Left cardiac atrium (tissue), 4 donors: ENCODE measurements at regions not wholly inside any gene's neighbourhood (a gene's known extent, or its start where the extent isn't known, plus 50 kb on each side); places are given as distances from the start of the nearest gene placed in this dataset.

Source experiments
- ATAC-seq, 2 donors: fragments of 200-7000 bp; cut with Tn5 transposase; one replicate each; pipeline ENCODE4 v1.9.1; 2020; ENCODE audit warnings: mild to moderate bottlenecking in 2 of 2, moderate library complexity in 2 of 2
- DNase-seq: peaks from one replicate; pipeline ENCODE4 v3.0.0-alpha.2; 2020
- intact Hi-C, 2 donors: fragments of 100-400 bp; cut with DNase I; formaldehyde crosslinking; loops; one replicate each; pipeline versions ENCODE4 v1.14.1 to v1.15.1; 2022 to 2023
- donor health status: DM: no; HTN: yes; CAD: no.
- donor health status: DM: no; HTN: yes; CAD: no; lungs with severe emphysema.
- donor health status: DM: yes; HTN: yes; CAD: no.
- donor health status: Dilated cardiomyopathy.

DNA sequence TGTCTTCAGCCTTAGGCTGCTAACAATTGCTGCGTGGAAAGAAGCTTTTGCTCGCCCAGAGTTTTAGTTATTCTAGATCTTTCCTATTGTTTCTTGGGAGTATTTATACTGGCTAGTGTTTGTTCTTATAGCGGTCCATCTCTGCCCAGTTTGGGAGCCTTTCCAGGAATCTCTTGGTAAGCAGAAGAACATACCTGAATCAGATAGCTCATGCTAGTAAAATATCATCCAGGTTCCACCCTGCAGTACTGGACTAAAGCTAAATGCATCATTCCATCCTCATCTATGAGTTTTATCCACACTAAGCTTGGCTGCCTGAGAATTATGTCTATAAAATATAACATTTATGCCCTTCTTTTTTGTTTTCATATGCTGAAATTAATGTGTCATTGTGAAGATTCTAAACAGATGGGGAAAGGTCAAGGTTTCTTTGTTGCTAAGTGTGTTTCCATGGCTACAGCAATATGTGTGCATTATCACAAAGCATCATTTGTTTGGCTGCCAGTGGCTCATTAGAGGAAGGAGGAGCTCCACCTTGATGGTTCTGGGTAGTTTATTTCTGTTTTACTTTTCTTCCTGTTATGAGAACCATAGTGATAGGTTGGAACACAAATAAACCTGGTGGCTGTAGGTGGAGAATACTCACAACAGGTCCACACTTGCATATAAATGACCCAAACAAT, 182.8 kb downstream of the PIK3C3 start:
- intact Hi-C loops: no loop called here
- DNase-seq (no peak), ATAC-seq (no peak)

DNA sequence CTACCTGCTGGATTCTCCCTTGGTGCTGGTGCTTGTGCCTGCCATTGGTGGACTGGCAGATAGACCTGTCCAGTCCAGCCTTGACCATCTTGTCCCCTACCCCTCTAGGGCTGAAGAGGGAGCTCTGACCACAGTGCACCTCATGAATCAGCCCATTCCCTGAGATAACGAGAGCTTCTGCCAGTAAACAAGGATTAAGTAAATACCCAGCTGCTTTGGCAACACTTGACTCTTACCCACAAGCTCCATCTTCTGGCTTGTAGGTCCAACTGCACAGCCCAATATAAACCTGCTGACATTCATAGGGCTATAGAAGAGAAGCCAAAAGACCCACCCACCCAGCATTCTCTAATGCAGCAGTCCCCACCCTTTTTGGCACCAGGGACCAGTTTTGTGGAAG, 186.4 kb downstream of the PIK3C3 start:
- no peak for DNase-seq
- no peak for ATAC-seq
- intact Hi-C loops: no loop called here

DNA sequence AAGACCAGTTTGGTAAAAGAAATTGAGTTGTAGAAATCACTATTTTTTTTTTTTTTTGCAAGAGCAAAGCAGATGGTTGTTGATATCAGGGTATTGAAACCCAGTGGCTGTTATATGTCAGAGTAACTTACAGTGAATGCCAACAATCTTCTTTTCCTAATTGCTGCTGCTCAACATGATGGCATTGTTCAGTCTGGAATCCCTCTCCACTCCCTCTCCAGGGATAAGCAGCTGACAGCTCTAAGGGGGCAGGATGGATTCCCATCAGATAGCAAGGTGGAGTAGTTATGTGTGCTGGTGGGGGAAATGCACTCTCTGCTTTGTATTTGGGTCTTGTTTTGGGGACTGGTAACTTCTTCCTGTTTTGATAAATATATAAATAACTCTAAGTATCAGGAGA, 200.0 kb downstream of the PIK3C3 start:
- DNase-seq (no peak), ATAC-seq (peak; percentile 65 to 96)
- intact Hi-C loops: no loop called here

- DNase-seq (no peak), ATAC-seq (no peak)
- intact Hi-C loops: no loop called here
These were observed 201.2 kb downstream of the PIK3C3 start for GRCh38 chr18:42156281-42156680.

- ATAC-seq (no peak), DNase-seq (no peak)
- intact Hi-C loops: no loop called here
These were observed 202.4 kb downstream of the PIK3C3 start for GRCh38 chr18:42157420-42157819.

DNA sequence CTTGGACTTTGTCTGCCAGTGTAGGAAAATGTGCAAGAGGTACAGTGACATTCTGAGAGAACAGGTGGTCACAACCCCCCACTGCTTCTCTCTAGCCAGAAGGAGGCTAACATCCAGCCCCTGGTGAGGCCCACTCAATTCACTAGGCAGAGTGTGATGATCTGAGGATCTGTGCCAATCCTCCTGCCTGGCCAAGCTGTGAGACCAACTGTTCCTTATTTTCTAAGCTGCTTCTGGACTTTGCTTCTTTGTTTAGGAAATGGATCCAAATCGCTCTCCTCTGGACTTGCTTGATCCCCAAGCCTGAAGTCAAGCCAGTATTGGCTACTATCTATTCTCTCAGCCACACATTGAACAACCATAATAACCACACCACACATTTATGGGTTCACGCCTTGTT, 202.8 kb downstream of the PIK3C3 start:
- ATAC-seq: no peak
- intact Hi-C loops: no loop called here
- DNase-seq: no peak

GRCh38 chr18:42159146-42159545, 204.1 kb downstream of the PIK3C3 start:
- no peak for DNase-seq
- ATAC-seq: no peak
- intact Hi-C loops: no loop called here

GRCh38 chr18:42163321-42163720, 208.3 kb downstream of the PIK3C3 start:
- DNase-seq (no peak), ATAC-seq (no peak)
- intact Hi-C loops: no loop called here

DNA sequence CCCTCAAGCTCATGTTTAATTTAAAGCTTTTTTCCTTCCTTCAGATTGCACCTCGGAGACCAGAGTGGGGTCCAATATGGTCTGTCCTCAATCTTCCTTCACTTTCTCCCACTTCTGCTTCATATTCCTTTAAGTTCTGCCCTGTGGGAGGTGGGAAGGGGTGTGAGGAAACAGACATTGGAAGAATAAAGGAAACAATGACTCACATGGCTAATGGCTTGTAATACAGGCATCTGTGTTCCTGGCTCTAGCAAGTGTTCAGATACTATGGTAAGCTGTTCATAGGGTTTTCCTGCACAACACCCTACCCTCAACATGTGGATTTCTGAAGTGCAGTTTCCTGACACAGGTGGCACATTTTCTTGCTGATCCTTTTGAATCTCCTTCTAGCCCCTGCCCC, 209.5 kb downstream of the PIK3C3 start:
- no peak for DNase-seq
- intact Hi-C loops: no loop called here
- no peak for ATAC-seq

DNA sequence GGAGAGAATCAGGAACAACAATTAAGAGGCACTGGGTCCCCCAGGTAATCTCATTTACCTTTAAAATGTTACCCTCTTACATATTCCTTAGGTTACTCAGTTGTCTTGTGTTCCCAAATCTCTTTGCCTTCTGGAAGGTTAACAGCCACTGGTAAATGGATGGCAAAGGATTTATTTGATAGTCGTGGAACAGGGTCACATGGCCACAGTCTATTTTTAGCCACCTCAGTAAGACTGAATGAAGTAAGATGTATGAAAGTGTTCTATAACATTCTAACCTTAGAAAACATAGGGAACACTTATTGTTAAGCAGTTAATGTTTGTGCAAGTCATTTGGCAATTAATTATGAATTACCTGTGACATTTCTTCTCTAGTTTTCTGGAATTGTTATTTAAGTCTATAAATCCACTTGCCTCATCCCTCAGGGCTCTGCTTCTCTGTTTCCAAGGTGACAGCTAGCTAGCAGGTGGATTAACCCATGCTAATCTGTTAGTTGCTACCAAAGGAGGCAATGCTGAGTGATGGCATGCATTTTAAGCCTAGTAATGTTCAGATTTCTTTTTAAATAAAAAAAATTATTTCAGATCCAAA, 211.0 kb downstream of the PIK3C3 start:
- ATAC-seq (no peak), DNase-seq (no peak)
- intact Hi-C loops: no loop called here

DNA sequence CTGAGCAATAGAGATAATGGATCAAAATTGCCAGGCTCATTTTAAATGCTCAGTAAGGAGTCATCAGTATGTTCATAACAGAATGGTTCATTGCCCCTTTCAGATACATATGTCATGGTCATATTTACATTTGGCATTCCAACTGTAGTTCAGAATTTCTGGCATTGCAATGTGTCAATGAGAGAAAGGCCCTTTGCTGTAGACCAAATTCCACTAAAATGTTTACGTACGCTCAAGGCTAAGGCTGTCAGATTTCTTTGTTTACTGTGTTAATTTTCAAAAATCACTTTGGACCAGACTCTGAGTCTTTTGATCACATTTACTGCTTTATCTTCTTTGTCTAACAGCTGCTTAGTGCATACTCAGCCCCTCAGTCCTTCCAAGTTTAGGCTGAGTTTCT, 213.5 kb downstream of the PIK3C3 start:
- no peak for DNase-seq
- no peak for ATAC-seq
- intact Hi-C loops: no loop called here

DNA sequence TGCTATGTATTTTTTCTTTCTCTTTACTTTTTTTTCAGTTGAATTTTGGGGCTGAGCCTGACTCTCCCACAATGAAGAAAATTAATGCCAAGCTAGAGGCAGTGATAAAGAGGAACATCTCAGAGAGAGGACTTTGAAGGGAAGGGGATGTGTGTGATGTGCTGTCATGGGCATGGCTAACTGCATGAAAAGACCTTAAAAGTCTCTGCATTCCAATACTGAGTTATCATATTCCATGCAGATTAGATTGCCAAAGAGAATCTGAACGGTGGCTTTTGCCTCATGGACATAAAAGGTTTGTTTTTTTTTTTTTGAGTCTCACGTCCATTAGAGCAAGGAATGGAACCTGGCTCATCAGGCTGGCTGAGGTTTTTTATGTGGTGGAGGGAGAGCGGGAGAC, 213.9 kb downstream of the PIK3C3 start:
- DNase-seq (no peak), ATAC-seq (no peak)
- intact Hi-C loops: no loop called here

DNA sequence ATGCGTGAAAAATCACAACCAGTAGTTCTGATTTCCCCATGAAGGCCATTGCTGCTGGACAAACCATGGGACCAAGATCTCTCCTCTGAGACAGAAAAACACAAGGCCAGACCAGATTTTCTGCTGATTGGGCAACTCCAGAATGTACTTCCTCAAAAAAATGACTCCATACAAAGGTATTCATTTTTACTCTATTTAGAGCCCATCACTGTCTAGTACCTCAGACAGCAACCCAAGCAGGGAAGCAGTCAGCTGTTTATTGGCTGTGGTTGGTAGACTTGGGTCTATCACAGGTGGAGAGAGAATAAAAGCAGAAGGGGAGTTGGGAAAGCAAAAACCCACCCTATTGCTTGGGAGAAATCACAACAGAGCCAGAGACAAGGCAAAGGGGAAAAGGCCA, 219.9 kb downstream of the PIK3C3 start:
- DNase-seq: no peak
- ATAC-seq: no peak
- intact Hi-C loops: no loop called here

GRCh38 chr18:42176599-42176998, 221.6 kb downstream of the PIK3C3 start:
- ATAC-seq (no peak), DNase-seq (no peak)
- intact Hi-C loops: no loop called here

DNA sequence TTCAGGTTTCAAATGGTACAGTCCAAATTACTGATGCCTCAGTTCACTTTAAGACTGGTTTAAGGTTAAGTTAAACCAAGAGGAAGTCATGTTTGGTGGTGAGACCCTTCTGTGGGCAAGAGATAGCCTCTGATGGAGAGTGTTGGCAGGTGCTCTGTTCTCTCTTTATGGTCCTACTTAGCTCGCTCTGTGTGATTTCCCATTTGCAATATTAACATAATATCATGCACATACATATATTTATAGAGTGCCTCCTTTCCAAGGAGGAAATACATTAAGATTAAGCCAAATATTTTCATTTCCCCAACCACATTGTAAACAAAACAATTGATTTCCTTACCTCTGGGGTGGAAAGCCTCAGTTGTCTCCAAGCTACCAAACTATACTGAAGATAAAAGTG, 222.4 kb downstream of the PIK3C3 start:
- DNase-seq (no peak), ATAC-seq (no peak)
- intact Hi-C loops: no loop called here

GRCh38 chr18:42178376-42179080, 223.5 kb downstream of the PIK3C3 start:
- ATAC-seq (no peak), DNase-seq (no peak)
- intact Hi-C loops: no loop called here

DNA sequence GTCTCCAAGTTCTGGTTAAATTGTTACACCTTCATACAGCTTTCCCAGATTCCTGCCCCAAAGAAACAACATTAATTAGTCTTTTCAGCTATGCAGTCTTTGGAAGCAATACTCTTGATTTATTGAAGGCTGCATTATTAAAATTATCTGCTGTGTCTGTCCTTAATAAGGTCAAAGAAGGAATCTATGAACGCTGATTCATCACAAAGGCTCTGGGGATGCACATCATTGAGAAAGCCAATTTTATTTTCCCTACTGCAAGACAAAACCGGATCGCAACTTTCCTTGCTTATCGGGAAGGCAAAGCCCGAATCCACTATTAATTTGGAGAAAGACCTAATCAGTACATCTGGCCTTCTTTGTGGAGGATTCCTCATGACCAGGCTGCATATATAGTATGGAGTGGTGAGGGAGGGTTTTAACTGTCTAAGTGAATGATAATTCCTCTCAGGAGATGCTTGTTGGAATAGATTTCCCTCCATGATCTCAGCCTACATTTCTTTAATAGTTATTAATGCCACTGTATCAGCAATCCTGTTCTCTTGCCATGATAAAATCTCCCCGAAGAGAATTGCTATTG, 224.6 kb downstream of the PIK3C3 start:
- DNase-seq: no peak
- ATAC-seq: no peak
- intact Hi-C loops: no loop called here

GRCh38 chr18:42181474-42181873, 226.4 kb downstream of the PIK3C3 start:
- intact Hi-C loops: no loop called here
- ATAC-seq: no peak

DNA sequence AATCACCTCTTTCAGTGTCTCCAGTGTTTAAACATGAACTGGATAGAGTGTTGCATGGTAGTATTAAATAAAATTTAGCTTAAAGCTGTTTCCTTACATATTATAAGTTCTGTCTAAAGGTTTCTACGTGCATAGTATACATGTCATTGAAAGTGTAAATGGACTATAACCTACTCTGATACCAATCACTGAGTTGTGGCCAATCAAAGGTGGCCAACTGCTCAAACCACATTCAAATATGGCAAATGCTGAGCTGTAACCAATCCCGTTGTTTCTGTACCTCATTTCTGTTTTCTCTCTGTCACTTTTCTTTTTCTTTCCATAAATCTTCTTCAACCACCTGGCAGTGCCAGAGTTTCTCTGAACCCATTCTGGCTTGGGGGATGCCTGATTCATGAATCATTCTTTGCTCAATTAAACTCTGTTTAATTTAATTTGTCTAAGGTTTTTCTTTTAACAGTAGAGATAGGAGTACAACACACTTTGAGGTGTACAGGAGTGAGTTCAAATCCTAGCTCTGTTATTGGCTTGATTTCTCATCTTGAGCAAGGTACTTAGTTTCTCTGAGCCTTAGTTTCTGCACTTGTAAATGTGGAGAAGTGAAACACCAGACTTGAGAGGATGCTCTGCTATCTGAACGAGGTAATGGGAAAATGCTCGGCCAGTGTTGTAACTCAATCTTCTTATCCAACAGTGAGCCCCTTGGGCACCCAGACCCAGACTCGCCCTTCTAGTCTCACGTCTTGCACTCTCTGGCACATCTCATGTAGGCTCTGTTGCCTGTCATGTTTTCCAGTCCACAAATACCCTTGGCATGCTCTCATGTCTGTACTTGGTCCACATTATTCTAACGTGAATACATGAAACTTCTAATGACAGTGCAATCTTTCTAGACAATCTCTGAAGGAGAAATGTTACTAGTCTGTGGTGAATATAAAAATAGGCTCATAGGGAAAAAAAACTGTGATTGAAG, 228.0 kb downstream of the PIK3C3 start:
- DNase-seq (no peak), ATAC-seq (no peak)
- intact Hi-C loops: no loop called here

More at GRCh38 chr18:42181474-42181873, 226.4 kb downstream of the PIK3C3 start:
- DNase-seq: no peak
